Gastrocnemius medialis (tissue), 4 donors: ENCODE measurements at regions not wholly inside any gene's neighbourhood (a gene's known extent, or its start where the extent isn't known, plus 50 kb on each side); places are given as distances from the start of the nearest gene placed in this dataset.

Experiments used
- CTCF ChIP-seq, 5 experiments: fragments of 450-650 bp in 3 of 5; fragments of 200-600 bp in 2 of 5; sonication (generic) in 2 of 5; IDR thresholded peaks in 4 of 5; conservative IDR thresholded peaks in 1 of 5; 1 replicate in 4 of 5; 2 replicates in 1 of 5; pipeline ENCODE4 v1.5.1; 2016 to 2019; ENCODE audit warnings: antibody characterized with exemption in 5 of 5, mild to moderate bottlenecking in 3 of 5, moderate library complexity in 3 of 5
- POLR2A ChIP-seq, 2 donors: fragments of 450-650 bp; IDR thresholded peaks; one replicate each; pipeline ENCODE4 v1.6.1; 2017; ENCODE audit warnings: antibody characterized with exemption in 2 of 2, mild to moderate bottlenecking in 2 of 2, moderate library complexity in 2 of 2

GRCh38 chr15:47870956-47871625 lies 153.8 kb downstream of the SEMA6D start:
- no peak for TF ChIP-seq CTCF (IDR thresholded peaks at IDR 0.05 in 4 of 5, conservative IDR thresholded peaks at IDR 0.05 in 1 of 5)
- TF ChIP-seq POLR2A (IDR thresholded peaks at IDR 0.05) = no peak
